SK-N-SH treated with all-trans-retinoic acid at 6 μM for 48 hours (cell line): ENCODE measurements at regions not wholly inside any gene's neighbourhood (a gene's known extent, or its start where the extent isn't known, plus 50 kb on each side); places are given as distances from the start of the nearest gene placed in this dataset.

Experiments used
- BACH2 ChIP-seq: fragments of 250-450 bp; sonication (Bioruptor Pico); IDR thresholded peaks from 2 replicates; pipeline ENCODE4 v1.9.0; 2021; ENCODE audit warnings: mild to moderate bottlenecking, borderline replicate concordance
- PPARA ChIP-seq: fragments of 250-450 bp; sonication (Bioruptor Pico); IDR thresholded peaks from 2 replicates; pipeline ENCODE4 v1.5.0; 2020; ENCODE audit warnings: mild to moderate bottlenecking, borderline replicate concordance
- RARB ChIP-seq: fragments of 250-450 bp; sonication (Bioruptor Pico); IDR thresholded peaks from 2 replicates; pipeline ENCODE4 v1.8.0; 2021; ENCODE audit warnings: mild to moderate bottlenecking, moderate library complexity
- ZC3H10 ChIP-seq: fragments of 250-450 bp; sonication (Bioruptor Pico); IDR thresholded peaks from 2 replicates; pipeline ENCODE4 v1.5.1; 2021; ENCODE audit warnings: mild to moderate bottlenecking, moderate library complexity
- ZFP3 ChIP-seq: fragments of 250-450 bp; sonication (Bioruptor Pico); IDR thresholded peaks from 2 replicates; pipeline ENCODE4 v1.5.0; 2020; ENCODE audit warnings: mild to moderate bottlenecking, moderate library complexity
- ZFP30 ChIP-seq: fragments of 450-650 bp; formaldehyde crosslinking; IDR thresholded peaks from 2 replicates; pipeline ENCODE4 v1.5.0; 2022; ENCODE audit warnings: mild to moderate bottlenecking, moderate library complexity
- TF ChIP-seq, protein P1 (sequence below): fragments of 250-450 bp; sonication (Bioruptor Pico); IDR thresholded peaks from 2 replicates; pipeline ENCODE4 v1.8.0; 2020; ENCODE audit warnings: mild to moderate bottlenecking, moderate library complexity, borderline replicate concordance
- TF ChIP-seq, protein P2 (sequence below): fragments of 250-450 bp; sonication (Bioruptor Pico); IDR thresholded peaks from 2 replicates; pipeline ENCODE4 v1.5.1; 2020; ENCODE audit warnings: low read depth, mild to moderate bottlenecking, moderate library complexity

DNA sequence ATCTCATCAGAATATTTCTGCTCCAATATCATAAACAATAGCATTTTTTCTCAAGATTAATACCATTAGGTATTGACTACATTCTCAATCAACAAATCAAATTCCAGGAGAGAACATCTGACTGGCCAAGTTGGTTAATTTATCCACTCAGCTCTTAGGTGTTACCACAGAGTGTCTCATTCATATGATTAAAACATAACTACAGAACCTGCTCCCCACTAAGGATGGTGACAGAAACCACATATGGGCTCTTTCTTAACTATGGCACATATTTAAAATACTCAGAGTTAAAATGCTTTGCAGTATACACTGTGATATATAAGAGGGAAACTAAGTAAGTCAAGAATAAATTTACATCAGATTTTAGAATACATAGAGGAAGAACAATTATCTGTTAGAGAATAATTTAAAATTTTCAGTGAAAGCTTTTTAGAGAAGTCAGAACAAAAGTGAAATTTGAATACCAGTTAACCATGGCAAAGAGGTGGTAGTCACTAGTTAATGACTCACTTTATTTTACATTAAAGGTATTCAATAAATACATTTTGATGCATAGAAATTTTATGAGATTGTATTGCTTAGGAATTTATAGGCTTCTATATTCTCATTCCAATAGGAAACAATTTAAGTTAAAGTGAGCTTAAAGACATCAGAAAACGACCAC lies 1120.8 kb upstream of the TMEFF2 start:
- no peak for TF ChIP-seq PPARA
- TF ChIP-seq, protein P1, sequence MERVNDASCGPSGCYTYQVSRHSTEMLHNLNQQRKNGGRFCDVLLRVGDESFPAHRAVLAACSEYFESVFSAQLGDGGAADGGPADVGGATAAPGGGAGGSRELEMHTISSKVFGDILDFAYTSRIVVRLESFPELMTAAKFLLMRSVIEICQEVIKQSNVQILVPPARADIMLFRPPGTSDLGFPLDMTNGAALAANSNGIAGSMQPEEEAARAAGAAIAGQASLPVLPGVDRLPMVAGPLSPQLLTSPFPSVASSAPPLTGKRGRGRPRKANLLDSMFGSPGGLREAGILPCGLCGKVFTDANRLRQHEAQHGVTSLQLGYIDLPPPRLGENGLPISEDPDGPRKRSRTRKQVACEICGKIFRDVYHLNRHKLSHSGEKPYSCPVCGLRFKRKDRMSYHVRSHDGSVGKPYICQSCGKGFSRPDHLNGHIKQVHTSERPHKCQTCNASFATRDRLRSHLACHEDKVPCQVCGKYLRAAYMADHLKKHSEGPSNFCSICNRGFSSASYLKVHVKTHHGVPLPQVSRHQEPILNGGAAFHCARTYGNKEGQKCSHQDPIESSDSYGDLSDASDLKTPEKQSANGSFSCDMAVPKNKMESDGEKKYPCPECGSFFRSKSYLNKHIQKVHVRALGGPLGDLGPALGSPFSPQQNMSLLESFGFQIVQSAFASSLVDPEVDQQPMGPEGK (CRISPR knock-in tag) = no peak
- no peak for TF ChIP-seq RARB (CRISPR knock-in tag)
- TF ChIP-seq, protein P2, sequence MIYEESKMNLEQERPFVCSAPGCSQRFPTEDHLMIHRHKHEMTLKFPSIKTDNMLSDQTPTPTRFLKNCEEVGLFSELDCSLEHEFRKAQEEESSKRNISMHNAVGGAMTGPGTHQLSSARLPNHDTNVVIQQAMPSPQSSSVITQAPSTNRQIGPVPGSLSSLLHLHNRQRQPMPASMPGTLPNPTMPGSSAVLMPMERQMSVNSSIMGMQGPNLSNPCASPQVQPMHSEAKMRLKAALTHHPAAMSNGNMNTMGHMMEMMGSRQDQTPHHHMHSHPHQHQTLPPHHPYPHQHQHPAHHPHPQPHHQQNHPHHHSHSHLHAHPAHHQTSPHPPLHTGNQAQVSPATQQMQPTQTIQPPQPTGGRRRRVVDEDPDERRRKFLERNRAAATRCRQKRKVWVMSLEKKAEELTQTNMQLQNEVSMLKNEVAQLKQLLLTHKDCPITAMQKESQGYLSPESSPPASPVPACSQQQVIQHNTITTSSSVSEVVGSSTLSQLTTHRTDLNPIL (CRISPR knock-in tag) = no peak
- no peak for TF ChIP-seq ZC3H10 (CRISPR knock-in tag)
- TF ChIP-seq BACH2 (CRISPR knock-in tag) = no peak
- no peak for TF ChIP-seq ZFP30
- TF ChIP-seq ZFP3 (CRISPR knock-in tag) = no peak
